Breast epithelium (tissue), 3 donors: ENCODE measurements at regions not wholly inside any gene's neighbourhood (a gene's known extent, or its start where the extent isn't known, plus 50 kb on each side); places are given as distances from the start of the nearest gene placed in this dataset.
"Not testable (repeated sequence)": the region's sequence is repeated elsewhere in the genome, so short reads cannot be mapped to it uniquely, and the experiment has no call there.

Experiments
- CTCF ChIP-seq, 3 donors: fragments of 450-650 bp; IDR thresholded peaks; one replicate each; pipeline ENCODE4 v1.5.1; 2016 to 2017; ENCODE audit warnings: antibody characterized with exemption in 3 of 3, mild to moderate bottlenecking in 3 of 3, moderate library complexity in 3 of 3
- POLR2A ChIP-seq: fragments of 450-650 bp; IDR thresholded peaks from one replicate; pipeline ENCODE4 v1.6.1; 2016; ENCODE audit warnings: antibody characterized with exemption, mild to moderate bottlenecking, moderate library complexity
- POLR2AphosphoS5 ChIP-seq, 3 donors: sonication (generic); formaldehyde crosslinking; IDR thresholded peaks; one replicate each; pipeline ENCODE4 v1.6.1; 2017; ENCODE audit warnings: antibody characterized with exemption in 3 of 3

DNA sequence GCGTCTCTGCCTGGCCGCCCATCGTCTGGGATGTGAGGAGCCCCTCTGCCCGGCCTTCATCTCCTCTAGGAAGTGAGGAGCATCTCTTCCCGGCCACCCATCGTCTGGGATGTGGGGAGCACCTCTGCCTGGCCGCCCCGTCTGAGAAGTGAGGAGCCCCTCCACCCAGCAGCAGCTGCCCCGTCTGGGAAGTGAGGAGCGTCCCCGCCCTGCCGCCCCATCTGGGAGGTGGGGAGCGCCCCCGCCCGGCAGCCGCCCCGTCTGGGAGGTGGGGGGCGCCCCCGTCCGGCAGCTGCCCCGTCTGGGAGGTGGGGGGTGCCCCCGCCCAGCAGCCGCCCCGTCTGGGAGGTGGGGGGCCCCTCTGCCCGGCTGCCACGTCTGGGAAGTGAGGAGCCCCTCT is 153.7 kb upstream of the MYRIP start:
- TF ChIP-seq CTCF (IDR thresholded peaks at IDR 0.05); POLR2A; POLR2AphosphoS5 (IDR thresholded peaks at IDR 0.05): not testable (repeated sequence)
